GDM1 (cell line): ENCODE measurements at regions not wholly inside any gene's neighbourhood (a gene's known extent, or its start where the extent isn't known, plus 50 kb on each side); places are given as distances from the start of the nearest gene placed in this dataset.

Experiments
- DNase-seq: peaks from one replicate; lab custom pipeline; 2025; lab: John Stamatoyannopoulos, UW

- DNase-seq: no peak
Measured at GRCh38 chr1:10848109-10848684, 51.8 kb upstream of the CASZ1 start.

- no peak for DNase-seq
Measured at GRCh38 chr1:10850026-10850425, 53.6 kb upstream of the CASZ1 start.

- DNase-seq: no peak
Measured at GRCh38 chr1:10851024-10852013, 54.9 kb upstream of the CASZ1 start.

GRCh38 chr1:10852018-10852417 lies 55.6 kb upstream of the CASZ1 start:
- DNase-seq: no peak

- no peak for DNase-seq
Measured at GRCh38 chr1:10852486-10852885, 56.0 kb upstream of the CASZ1 start.

- DNase-seq: no peak
Measured at GRCh38 chr1:10852998-10853520, 56.6 kb upstream of the CASZ1 start.

GRCh38 chr1:10853701-10854100 lies 57.3 kb upstream of the CASZ1 start:
- no peak for DNase-seq

GRCh38 chr1:10854856-10855459 lies 58.5 kb upstream of the CASZ1 start:
- no peak for DNase-seq

- DNase-seq: no peak
Measured at GRCh38 chr1:10856176-10856683, 59.8 kb upstream of the CASZ1 start.

- no peak for DNase-seq
Measured at GRCh38 chr1:10856863-10857598, 60.6 kb upstream of the CASZ1 start.

GRCh38 chr1:10857687-10858086 lies 61.2 kb upstream of the CASZ1 start:
- no peak for DNase-seq

GRCh38 chr1:10860218-10860617 lies 63.8 kb upstream of the CASZ1 start:
- no peak for DNase-seq

GRCh38 chr1:10860682-10861081 lies 64.2 kb upstream of the CASZ1 start:
- DNase-seq: no peak

- no peak for DNase-seq
Measured at GRCh38 chr1:10861822-10862221, 65.4 kb upstream of the CASZ1 start.

GRCh38 chr1:10862743-10863335 lies 66.4 kb upstream of the CASZ1 start:
- no peak for DNase-seq

- no peak for DNase-seq
Measured at GRCh38 chr1:10863886-10864285, 67.4 kb upstream of the CASZ1 start.

- no peak for DNase-seq
Measured at GRCh38 chr1:10864776-10865175, 68.3 kb upstream of the CASZ1 start.

GRCh38 chr1:10865518-10866320 lies 69.3 kb upstream of the CASZ1 start:
- DNase-seq: no peak

GRCh38 chr1:10866321-10867093 lies 70.1 kb upstream of the CASZ1 start:
- no peak for DNase-seq
